RWPE2 (cell line): ENCODE measurements at regions not wholly inside any gene's neighbourhood (a gene's known extent, or its start where the extent isn't known, plus 50 kb on each side); places are given as distances from the start of the nearest gene placed in this dataset.
A peak's percentile ranks its signal among the peaks of the same experiment; 100 is the strongest.
"Not testable (repeated sequence)": the region's sequence is repeated elsewhere in the genome, so short reads cannot be mapped to it uniquely, and the experiment has no call there.

ENCODE experiments used
- ATAC-seq: fragments of 200-7000 bp; cut with Tn5 transposase; 3 replicates; pipeline ENCODE4 v1.9.1; 2021; ENCODE audit warnings: low read depth
- DNase-seq: peaks from one replicate; pipeline ENCODE4 v3.0.0-alpha.2; 2020; ENCODE audit warnings: low spot score
- H3K27ac ChIP-seq: fragments of 450-650 bp; 2 replicates; pipeline ENCODE4 v1.5.1; 2017; ENCODE audit warnings: mild to moderate bottlenecking; ENCODE audit not compliant: poor library complexity, severe bottlenecking
- H3K27me3 ChIP-seq: fragments of 250-450 bp; sonication (Bioruptor Pico); 2 replicates; pipeline ENCODE4 v1.5.1; 2021; ENCODE audit warnings: mild to moderate bottlenecking, moderate library complexity; ENCODE audit not compliant: insufficient read depth, poor library complexity, severe bottlenecking
- H3K36me3 ChIP-seq: fragments of 250-450 bp; sonication (Bioruptor Pico); 2 replicates; pipeline ENCODE4 v1.5.1; 2020; ENCODE audit warnings: low read depth, mild to moderate bottlenecking, moderate library complexity
- H3K4me1 ChIP-seq: fragments of 250-450 bp; sonication (Bioruptor Pico); 2 replicates; pipeline ENCODE4 v1.5.1; 2021; ENCODE audit warnings: mild to moderate bottlenecking, moderate library complexity; ENCODE audit not compliant: insufficient read depth, poor library complexity, severe bottlenecking
- H3K4me3 ChIP-seq: fragments of 250-450 bp; sonication (Bioruptor Pico); 2 replicates; pipeline ENCODE4 v1.5.1; 2021; ENCODE audit warnings: mild to moderate bottlenecking, moderate library complexity; ENCODE audit not compliant: severe bottlenecking
- H3K9me3 ChIP-seq: fragments of 250-450 bp; sonication (Bioruptor Pico); 2 replicates; pipeline ENCODE4 v1.5.1; 2021; ENCODE audit warnings: mild to moderate bottlenecking, moderate library complexity; ENCODE audit not compliant: severe bottlenecking
- CTCF ChIP-seq: fragments of 450-650 bp; IDR thresholded peaks from one replicate; pipeline ENCODE4 v1.5.1; 2017; ENCODE audit warnings: mild to moderate bottlenecking, moderate library complexity; ENCODE audit not compliant: poor library complexity, severe bottlenecking

- H3K27me3 ChIP-seq = no peaks in the 10 kb centered on the region
- TF ChIP-seq CTCF = no peak
- no peak for ATAC-seq
- no peaks in the 10 kb centered on the region for H3K4me1 ChIP-seq
- no peaks in the 10 kb centered on the region for H3K36me3 ChIP-seq
- H3K27ac ChIP-seq = no peak overlapping the region
- DNase-seq = no peak
- no peaks in the 10 kb centered on the region for H3K9me3 ChIP-seq
- no peak overlapping the region for H3K4me3 ChIP-seq
Measured at GRCh38 chr10:53052521-53053164, 280.1 kb upstream of the MBL2 start.

GRCh38 chr10:53045315-53045714 is 272.7 kb upstream of the MBL2 start:
- ATAC-seq (no peak), DNase-seq (no peak)
- TF ChIP-seq CTCF = no peak
- Histone ChIP-seq H3K27me3 (no peaks in the 10 kb centered on the region), H3K4me1 (no peaks in the 10 kb centered on the region), H3K36me3 (no peaks in the 10 kb centered on the region), H3K9me3 (no peaks in the 10 kb centered on the region), H3K4me3 (no peak overlapping the region), H3K27ac (no peak overlapping the region)

DNA sequence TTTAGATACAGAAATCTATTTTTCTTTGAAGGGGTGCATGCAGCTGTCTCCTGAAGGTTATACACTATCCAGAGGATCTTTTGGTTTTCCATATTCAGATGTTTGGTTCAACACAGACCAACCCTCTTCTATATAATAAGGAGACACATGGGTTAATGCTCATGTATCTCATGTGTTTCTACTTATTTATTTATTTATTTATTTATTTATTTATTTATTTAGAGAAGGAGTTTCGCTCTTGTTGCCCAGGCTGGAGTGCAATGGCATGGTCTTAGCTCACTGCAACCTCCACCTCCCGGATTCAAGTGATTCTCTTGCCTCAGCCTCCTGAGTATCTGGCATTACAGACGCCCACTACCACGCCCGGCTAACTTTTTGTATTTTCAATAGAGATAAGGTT is 263.2 kb upstream of the MBL2 start:
- H3K4me1 ChIP-seq, DNase-seq, H3K27ac ChIP-seq, ATAC-seq, H3K4me3 ChIP-seq, H3K9me3 ChIP-seq, H3K27me3 ChIP-seq, H3K36me3 ChIP-seq: not testable (repeated sequence)

- H3K27ac ChIP-seq = no peak overlapping the region
- no peaks in the 10 kb centered on the region for H3K27me3 ChIP-seq
- H3K4me3 ChIP-seq = no peak overlapping the region
- peaks cover 18% of the 10 kb centered on the region for H3K4me1 ChIP-seq
- no peaks in the 10 kb centered on the region for H3K36me3 ChIP-seq
- no peak for TF ChIP-seq CTCF
- ATAC-seq = no peak
- H3K9me3 ChIP-seq = no peaks in the 10 kb centered on the region
- no peak for DNase-seq
Measured at GRCh38 chr10:53033396-53033795, 260.8 kb upstream of the MBL2 start.

- Histone ChIP-seq H3K4me1 (peaks cover 18% of the 10 kb centered on the region), H3K27ac (peak overlapping the region; percentile 93)
- not testable (repeated sequence) for H3K36me3 ChIP-seq, H3K27me3 ChIP-seq, DNase-seq, H3K9me3 ChIP-seq, H3K4me3 ChIP-seq
- ATAC-seq = peak; percentile 76
Measured at GRCh38 chr10:53029872-53030849, 257.6 kb upstream of the MBL2 start.
